ENCODE measurements at regions not wholly inside any gene's neighbourhood (a gene's known extent, or its start where the extent isn't known, plus 50 kb on each side); places are given as distances from the start of the nearest gene placed in this dataset.
"Not testable (repeated sequence)": the region's sequence is repeated elsewhere in the genome, so short reads cannot be mapped to it uniquely, and the experiment has no call there.

DNA sequence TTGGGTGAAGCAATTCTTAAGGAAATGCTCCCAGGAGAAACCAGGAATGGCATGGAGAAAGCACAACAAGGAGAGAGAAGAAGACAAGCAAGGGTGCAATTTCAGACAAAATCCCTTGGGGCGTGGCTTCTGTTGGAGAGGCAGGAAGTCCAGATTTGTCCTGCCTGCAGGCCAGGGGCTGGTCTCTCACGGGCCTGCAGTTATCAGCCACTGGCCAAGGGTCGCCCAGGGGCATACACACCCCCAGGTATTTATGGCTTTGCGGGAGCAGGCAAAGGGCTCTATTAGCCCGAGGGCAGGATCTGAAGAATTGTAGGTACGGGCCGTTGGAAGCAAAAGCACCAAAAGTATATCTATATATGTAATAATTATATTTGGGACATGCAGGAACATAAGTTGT is 87.7 kb downstream of the IYD start:
- no peak for DNase-seq (ENCODE audit: low spot score)

DNA sequence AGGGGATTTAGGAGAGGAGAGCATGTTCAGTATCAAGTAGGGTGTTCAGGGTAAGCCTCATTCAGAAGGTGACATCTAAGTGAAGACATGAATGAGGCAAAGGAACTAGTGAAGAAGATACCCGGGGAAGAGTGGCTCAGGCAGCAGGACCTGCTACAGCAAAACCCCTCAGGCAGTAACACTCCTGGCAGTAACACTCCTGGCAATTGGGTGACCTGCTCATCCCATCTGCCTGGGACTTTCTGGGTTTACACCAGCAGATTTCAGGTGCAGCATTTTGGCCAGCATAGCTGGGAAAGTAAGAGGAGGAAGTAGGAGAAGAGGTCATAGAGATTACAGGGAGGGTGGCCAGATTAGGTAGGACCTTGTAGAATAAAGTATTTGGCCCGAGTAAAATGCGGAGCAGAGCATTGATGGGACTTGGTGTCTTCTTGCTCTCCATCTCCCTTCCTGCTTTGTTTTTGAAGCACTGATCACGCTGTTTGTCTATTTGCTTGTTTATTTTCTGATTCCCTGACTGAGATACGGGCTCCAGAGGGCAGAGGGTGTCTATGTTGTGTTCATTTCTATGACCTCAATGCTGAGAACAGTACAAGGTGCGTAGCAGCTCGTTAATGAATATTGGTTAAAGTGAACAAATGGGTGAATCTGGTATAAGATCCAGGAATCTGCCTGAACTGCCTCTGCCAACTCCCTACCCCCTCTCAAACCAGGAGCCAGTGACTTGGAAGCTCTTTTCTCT is 88.3 kb downstream of the IYD start:
- DNase-seq (ENCODE audit: low spot score) = no peak

DNA sequence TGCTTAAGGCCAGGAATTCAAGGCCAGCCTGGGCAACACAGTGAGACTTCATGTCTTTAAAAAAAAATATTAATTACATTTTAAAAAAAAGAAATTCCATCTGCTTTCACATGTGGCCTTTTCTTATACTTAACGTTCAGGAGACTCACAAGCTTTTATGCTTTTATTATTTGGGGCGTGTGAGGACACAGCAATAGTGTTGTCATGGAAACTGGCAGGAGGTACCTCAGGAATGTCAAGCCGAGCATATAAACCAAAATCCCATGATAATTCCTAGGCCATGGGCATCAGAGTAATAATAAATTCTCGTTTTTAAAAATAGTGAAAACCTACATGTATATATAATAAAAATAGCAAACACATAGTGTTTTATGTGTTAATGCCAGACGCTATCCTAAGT is 89.8 kb downstream of the IYD start:
- no peak for DNase-seq (ENCODE audit: low spot score)

DNA sequence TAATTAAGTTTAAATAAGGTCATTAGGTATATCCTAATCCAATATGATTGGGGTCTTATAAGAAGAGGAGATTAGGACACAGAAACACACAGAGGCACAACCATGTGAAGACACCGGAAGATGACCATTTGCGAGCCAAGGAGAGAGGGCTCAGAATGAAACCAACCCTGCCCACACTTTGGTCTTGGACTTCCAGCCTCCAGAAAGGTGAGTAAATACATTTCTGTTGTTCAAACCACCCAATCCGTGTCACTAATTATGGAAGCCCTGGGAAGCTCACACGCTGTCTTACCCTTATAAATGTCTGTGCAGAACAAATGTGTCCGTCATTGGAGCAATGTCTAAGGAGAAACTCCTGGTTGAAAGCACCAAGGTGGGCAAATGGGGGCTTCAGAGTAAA is 95.0 kb downstream of the IYD start:
- no peak for DNase-seq (ENCODE audit: low spot score)

DNA sequence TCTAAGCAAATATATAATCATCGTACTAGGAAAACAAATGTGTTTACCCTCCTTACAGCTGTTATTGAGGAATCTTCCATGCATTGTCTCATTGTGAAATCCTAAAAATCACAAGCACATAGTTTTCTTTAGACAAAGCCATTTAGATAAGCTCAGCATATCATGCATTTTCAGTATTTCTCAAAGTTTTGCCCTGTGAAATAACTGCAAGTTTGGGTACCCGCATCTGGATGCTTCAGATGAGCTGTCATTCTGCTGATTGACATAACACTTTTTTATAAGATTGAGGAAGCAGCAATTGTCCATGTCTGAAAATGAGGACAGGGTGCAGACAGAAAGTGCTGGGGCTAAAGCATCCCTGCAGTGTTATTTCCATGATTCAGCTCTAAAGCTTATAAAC is 96.2 kb downstream of the IYD start:
- no peak for DNase-seq (ENCODE audit: low spot score)

DNA sequence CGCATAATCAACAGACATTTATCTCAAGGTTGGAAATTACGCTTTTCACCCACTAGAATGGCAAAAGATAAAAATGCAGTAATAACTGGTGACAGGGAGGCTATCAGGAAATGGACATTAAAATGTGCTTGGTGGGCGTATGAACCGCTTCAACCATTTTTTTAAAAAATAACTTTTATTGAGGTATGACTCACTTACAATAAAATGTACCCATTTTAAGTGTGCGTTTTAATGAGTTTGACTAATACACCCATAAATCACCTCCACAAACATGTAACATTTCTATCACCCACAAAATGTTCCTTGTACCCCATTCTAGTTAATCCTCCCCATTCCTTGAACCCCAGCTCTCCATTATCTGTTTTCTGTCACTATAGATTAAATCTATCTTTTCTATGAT is 96.8 kb downstream of the IYD start:
- DNase-seq (ENCODE audit: low spot score) = no peak

DNA sequence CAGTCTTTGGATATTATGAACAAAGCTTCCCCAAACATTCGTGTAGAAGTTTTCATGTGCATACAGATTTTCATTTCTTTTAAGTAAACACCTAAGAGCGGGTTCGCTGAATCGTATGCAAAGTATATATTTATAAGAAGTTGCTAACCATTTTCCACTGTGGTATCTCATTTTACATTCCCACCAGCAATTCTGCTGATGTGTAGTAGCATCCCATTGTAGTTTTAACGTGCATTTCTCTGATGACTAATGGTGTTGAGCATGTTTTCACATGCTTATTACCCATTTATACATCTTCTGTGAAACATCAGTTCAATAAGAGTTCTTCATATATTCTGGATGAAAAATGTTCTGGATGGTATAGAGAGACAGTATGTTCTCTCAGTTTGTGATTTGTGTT is 97.4 kb downstream of the IYD start:
- no peak for DNase-seq (ENCODE audit: low spot score)

DNA sequence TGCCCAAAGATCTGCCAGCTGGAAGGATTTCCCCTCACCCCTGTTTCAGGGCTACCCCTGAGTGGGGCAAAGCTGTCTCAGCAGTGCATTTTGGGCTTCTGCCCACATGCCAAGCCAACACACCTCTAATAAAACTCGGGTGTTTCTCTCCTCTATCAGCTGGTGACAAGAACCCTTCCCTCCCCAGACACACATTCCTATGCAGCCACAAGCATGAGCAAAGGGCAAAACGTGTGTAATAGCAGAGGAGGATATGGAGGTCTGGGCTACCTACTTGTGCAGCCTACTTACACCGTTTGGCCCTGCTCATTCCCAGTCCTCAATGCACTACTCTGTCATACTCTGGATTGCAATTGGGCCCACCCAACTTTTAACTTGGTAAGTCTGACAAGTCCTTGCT is 101.3 kb downstream of the IYD start:
- DNase-seq (ENCODE audit: low spot score) = no peak

DNA sequence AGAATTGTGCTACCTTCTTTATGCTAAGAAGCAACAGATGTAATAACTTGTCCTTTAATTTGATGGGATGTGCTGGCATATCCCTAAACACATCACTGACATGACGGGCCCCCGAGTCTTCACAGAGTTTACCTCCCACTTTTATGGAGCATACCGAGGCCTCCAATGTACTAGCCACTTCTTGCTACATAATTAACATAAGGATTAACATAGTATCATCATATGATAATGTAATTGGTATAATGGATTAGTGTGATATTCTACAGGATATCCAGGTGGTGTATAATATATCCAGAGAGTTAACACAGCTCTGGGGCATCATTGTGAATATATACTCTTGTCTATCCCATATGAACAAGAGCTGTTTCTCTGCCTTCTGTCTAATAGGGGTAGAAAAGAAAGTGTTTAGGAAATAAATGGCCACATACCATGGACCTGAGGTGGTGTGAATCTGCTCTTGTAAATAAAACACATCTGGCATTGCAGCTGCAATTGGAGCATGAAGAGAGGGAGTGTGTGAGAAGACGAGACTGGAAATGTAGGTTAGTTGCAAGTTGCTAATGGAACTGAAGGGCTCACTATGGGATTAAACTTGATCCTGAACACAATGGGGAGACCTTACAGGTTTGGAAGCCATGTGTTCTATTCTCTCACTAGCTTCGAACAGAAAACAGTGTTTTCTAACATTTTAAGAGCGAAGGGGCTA is 102.3 kb downstream of the IYD start:
- no peak for DNase-seq (ENCODE audit: low spot score)

DNA sequence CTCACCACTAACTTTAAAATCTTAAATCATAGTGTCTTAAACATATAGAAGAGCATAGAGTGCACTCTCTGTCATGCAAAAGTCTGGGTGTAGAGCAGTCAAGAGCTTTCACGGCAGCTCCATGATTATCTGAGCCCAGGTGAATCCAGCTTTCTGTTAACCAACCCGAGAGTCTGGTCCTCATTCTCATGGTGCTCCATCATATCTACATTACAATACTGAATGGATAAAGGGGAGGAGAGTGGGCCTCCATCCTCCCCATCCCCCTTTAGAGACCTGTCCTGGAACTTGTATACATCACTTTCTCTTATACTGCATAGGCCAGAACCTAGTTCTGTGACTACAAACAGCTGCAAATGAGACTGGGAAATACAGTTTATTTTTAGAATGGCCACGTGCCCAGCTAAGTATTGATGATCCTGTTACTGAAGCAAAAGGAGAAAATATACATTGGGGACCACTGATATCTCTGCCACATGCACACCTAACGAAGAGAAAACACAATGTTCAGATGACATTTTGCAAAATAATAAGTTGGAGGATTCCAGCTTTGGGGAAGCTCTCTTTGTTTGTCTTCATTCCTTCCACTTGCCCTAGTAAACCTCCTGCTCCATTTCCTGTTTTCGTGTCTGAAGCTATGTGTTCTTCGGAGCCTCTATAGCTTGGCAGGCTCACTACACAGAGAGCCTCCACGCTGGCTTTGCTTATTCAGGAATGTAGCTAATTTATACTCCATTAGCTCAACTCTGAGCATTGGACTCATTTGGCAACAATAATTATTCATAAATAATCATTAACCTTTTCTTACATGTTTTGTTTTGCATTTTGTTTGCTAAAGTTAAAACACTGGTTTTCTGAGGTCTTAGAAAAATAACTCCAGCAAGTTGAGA is 110.1 kb downstream of the IYD start:
- DNase-seq (ENCODE audit: low spot score) = no peak

DNA sequence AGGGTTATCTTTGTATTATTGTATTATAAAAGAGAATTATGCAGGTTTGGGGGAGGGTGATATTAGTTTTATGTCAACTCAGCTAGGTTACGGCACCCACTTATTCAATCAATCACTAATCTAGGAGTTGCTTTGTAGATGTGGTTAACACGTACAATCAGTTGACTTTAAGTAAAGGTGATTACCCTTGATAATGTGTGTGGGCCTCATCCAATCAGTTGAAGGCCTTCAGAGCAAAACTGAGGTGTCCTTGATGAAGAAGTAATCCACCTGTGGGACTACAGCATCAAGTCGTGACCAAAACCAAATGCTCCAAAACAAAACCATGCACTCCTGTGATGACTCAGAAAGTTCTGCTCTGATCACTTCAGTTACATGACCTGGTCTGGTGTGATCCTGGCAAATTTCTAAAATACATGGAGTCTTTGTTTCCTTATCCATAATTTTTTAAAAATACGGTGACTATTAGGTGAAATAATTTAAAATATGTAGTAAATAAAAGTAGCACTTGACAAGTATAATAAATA is 114.1 kb downstream of the IYD start:
- DNase-seq (ENCODE audit: low spot score) = peak; percentile 3

DNA sequence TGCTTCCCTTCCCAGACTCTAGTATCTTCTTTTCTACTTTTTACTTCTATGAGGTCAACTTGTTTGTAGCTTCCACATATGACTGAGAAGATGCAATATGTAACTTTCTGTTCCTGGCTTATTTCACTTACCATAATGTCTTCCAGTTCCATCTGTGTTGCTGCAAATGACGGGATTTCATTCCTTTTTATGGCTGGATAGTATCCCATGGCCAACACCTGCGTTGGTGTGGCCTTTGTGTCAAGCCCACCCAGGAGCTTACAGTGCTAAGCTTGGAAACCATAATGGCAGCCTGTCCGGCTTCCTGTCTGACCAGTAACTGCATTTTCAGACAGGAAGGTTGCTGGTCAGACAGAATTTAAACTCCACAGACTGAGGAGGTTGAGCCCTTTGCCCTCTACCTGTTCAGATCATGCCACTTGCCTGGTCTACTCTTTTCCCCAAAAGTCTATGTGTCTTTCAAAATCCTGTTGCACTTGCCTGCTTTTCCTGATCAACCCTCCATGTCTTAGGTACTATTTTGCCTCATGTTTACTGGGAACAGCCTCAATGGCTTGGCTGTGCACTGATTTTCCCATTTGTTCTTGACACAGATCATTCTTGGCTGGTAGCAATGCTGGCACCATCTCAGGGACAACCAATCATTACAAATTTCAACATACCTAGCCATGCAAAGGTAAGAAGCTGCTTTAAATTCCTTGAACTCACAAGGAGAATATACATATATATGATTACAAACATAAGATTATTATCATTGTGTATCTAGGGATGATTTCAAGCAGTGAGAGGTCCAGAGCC is 114.3 kb upstream of the PLEKHG1 start:
- DNase-seq (ENCODE audit: low spot score) = no peak

DNA sequence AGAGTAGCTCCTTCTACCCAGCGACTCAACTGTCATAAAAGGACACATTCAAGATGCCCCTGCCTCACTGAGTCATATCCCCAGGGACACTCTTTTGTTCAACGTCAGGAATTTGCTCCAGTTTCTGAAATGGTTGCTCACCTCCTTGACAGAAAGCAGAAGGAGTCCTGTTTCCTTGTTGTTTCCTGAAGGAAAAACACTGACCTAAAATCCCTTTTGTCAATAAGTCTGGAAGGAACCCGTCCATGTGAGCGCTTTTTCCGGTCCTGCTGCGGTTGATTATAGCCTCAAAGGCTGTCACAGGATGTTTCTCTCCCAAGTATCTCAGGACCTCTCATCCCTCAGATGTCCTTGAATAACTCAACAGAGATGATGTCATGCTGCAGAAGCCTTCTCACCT is 113.6 kb upstream of the PLEKHG1 start:
- DNase-seq (ENCODE audit: low spot score) = no peak

DNA sequence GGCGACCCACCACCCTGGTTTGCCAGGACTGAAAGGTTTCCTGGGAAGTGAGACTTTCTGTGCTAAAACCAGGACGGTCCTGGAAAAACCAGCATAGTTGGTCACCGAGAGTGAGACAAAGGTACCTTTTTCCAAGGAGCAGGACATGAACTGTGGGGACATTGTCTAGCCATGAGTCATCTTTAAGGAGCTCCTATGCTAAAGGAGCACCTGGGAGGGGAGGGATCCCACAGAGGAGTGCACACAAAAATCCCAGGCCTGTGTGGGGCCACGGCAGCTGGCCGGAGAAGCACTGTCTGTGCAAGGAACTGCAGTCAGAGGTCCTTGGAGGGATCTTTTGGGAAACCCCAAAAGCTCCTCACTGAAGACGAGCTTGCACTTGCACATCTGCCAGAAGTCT is 109.1 kb upstream of the PLEKHG1 start:
- no peak for DNase-seq (ENCODE audit: low spot score)

DNA sequence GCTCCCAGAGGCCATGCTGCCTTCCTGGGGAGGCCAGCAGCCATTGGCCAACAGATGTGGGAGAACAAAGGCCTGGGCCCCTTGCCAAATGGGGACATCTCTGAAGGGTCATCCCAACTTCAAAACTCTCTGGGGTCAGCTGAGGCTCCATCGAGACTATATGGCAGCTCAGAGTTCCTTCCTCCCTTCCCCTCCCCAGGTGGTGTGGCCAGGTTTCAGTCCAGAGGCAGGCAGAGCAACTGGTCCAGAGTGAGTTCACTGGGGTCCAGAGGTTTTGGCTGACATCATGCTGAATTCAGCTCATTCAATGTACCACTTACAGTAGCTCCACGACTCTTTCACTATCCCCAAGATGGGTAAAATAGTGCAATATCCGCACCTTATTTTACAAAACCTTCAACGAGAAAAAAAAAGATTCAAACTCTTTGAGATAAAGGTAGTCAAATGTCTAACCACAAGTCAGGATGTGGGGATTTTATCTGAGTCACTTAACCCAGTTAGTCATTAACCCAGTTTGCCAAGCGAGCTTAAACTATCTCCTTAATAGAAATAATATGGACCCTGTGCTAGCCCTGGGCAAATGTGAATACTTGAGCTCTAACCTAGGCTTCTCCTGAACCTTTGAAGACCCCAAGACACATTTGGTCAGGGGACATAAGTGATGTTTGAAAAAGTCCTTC is 108.4 kb upstream of the PLEKHG1 start:
- peak; percentile 72 for DNase-seq (ENCODE audit: low spot score)

DNA sequence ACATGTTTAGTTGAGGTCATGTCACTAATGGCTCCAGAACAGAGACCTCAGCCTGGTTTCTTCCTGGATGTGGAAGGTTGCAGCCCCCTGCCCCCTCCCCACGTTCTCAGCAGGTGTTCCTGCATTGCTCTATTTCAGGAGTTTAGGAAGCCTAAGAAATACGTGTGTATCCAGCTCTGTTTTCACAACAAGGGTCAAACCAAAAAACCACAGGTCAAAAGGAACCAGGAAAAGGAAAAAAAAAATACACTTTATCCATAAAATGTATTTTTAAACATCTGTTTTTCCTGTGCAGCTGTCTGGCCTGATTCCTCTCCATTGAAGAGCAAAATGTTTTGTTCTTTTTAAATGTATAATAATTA is 107.9 kb upstream of the PLEKHG1 start:
- no peak for DNase-seq (ENCODE audit: low spot score)

DNA sequence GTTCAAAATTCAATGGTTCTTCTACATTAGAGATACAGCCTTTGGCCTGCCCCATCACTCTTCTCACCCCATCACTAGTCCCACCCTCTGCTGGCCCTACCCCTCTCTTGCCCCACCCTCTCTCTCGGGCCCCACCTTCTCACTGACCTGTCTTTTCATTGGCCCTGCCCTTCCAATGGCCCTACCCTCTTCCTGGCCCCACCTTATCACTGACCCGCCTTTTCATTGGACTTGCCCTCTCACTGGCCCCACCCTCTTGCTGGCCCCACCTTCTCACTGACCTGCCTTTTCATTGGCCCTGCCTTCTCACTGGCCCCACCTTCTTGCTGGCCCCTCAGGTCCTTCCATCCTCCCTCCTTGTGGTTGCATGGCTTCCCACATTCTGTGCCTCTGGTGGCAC is 107.2 kb upstream of the PLEKHG1 start:
- DNase-seq (ENCODE audit: low spot score) = no peak

DNA sequence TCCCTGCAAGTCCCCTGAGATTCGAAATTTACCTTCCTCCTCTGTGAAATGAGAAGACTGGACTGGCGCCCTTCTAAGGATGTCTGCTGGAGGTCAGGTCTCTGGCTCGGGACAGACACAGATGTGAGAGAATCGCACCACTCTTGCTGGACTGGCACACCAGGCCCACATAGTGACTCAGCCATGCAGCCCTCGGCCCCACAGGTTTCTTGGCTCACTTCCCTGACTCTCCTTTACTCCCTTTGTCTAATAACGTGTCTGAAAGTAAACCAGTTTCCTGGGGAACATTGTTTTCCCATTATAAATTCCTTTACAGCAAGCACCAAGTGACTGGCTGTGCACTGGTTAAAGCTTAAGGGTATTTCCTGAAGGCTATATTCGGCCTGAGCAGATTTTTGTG is 106.7 kb upstream of the PLEKHG1 start:
- DNase-seq (ENCODE audit: low spot score) = no peak

DNA sequence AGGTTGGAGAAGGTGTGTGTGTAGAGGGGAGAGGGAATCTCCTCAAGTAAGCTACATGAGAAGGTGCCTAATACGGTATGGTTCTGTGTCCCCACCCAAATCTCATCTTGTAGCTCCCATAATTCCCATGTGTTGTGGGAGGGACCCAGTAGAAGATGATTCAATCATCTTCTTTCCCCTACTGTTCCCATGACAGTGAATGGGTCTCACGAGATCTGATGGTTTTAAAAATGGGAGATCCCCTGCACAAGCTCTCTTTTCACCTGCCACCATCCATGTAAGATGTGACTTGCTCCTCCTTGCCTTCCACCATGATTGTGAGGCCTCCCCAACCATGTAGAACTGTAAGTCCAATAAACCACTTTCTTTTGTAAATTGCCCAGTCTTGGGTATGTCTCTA is 106.1 kb upstream of the PLEKHG1 start:
- not testable (repeated sequence) for DNase-seq (ENCODE audit: low spot score)

DNA sequence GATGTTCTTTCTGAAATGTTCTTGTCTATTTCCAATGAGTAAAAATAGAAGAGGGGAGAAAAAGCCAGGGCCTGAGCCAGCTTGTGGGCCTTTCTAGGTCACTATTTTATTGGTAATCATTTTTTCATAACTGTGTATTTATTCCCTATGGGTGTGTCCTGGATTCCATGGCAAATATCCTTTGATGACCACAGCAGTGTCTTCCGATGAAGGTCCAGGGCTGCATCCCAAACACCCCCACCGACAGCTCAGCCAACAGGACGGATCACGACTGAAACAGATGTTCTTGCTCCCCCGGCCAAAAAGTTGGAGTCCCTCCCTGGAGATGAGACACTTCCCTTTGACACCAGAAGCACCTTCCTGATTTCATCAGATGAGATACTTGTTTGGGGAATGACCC is 105.4 kb upstream of the PLEKHG1 start:
- DNase-seq (ENCODE audit: low spot score) = no peak

DNA sequence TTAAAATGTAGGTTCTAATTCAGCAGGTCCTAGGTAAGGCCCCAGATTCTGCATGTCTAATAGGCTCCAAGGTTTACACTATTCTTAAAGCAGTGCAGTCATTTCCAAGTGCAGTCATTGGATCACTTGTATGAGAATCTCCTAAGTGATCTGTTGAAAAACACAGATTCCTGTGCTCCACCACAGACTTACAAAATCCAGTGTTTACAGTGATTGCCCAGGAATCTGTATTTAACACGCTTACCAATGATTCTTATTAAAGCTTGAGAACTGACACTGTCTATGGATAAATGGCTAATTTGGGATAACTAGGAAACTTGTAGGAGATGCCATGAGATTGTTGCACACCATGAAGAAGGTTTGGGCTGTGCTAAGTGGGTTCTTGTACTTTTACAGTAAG is 104.6 kb upstream of the PLEKHG1 start:
- DNase-seq (ENCODE audit: low spot score) = no peak
